Femur (tissue), 1 donor: ENCODE measurements at regions not wholly inside any gene's neighbourhood (a gene's known extent, or its start where the extent isn't known, plus 50 kb on each side); places are given as distances from the start of the nearest gene placed in this dataset.
"Not testable (repeated sequence)": the region's sequence is repeated elsewhere in the genome, so short reads cannot be mapped to it uniquely, and the experiment has no call there.

Experiments
- DNase-seq: peaks from one replicate; pipeline ENCODE4 v3.0.0-alpha.2; 2017

DNA sequence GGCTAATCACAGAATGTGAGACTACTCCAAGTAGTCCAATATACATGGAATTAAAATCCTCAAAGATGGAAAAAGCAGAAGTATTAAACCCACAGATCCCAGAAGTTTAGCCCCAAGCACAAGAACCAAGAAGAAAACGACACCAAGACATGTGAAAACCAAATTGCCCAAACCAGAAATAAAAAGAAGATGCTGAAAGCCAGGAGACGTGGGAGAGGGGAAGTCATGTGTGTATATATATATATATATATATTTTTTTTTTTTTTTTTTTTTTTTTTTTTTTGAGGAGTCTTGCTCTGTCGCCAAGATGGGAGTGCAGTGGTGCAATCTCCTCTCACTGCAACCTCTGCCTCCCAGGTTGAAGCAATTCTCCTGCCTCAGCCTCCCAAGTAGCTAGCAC is 376.9 kb upstream of the FRG1 start:
- not testable (repeated sequence) for DNase-seq

DNA sequence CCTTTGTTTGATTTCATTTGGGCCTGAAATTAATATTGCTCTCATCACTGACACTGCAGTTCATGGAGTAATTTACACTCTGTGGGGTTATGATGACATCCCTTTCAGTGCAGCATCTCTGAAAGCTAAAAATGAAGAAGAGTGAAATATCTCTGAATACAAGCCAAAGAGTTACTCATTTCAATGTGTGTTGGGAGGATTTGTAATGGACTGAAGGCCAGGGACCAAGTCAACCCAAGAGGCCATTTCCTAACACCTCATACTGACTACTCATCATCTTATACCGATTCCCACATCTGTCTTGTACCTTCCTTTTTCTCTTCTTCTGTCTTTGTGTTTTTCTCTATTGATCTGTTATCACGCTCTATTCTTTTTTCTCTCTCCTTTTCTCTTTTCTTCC is 374.4 kb upstream of the FRG1 start:
- not testable (repeated sequence) for DNase-seq

- DNase-seq = not testable (repeated sequence)
Observed at GRCh38 chr4:189566900-189567299, 373.8 kb upstream of the FRG1 start.

DNA sequence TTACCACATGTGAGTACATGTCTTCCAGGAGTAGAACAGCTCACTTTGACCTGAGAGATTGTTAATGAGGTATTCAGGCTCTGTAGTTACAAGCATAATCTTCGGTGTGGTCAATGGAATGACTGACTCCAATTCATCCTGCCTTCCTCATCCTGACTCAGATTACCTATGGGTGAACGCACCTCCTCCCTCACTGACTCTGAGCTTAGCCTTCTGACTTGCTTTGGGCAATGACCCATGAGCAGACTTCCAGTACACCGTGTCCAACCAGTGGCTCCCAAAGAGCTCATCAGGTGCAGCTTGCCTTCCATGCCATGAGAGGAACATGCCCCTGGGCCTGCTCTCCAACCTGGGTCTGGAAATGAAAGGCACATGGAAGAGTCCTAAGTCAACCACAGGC is 361.0 kb upstream of the FRG1 start:
- not testable (repeated sequence) for DNase-seq

- peak; percentile 57 for DNase-seq
Observed at GRCh38 chr4:189586908-189587632, 353.6 kb upstream of the FRG1 start.

GRCh38 chr4:189589201-189589600 is 351.5 kb upstream of the FRG1 start:
- not testable (repeated sequence) for DNase-seq

DNA sequence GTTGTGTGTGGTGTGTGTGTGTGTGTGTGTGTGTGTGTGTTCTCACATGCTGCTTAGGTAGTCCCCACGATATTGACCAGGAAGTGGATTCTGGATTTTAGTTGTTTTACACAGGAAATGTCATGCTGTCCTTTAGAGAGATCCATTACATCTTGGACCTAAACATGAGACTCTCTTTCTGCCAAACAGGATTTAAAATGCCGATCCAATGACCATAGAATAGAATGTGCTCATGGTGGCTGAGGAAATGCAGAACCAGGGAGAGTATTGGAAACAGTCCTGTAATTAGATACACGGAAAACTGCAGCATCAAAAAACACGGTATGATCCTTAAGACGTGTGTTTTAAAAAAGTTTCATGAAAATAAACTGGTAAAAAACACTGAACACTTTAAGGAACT is 347.8 kb upstream of the FRG1 start:
- DNase-seq = no peak

DNA sequence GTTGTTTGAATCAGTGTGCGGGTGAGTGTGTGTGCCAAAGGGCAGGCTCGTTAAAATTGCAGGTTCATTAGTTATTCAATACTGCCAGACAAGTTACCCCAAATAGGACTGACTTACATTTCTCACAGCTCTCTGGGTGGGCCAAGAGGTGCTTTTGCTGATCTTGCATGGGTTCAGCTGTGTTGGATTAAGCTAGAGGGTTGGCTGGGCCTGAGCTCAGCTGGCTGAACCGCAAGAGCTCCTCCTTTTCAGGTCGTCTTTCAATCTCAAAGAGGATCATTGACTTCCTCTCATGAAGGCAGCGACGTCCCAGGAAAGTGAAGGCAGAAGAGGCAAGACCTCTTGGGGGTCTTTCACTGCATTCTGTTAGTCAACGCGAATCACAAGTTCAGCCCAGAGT is 343.3 kb upstream of the FRG1 start:
- no peak for DNase-seq

DNA sequence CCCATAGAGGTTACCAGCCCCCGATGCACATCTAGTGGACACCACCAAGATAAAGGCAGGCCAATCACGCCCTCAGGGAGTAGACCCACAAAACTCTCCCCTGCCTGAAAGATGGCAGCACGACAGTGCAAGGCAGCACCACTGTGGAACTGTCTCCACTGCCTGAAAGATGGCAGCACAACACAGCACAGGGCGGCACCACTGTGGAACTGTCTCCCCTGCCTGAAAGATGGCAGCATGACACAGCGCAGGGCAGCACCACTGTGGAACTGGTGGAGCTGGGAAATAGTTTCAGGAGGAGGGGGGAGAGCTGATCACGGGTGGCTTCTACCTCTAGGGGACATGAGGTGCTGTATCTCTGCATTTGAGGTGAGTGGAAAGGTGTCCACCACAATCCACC is 340.4 kb upstream of the FRG1 start:
- no peak for DNase-seq

DNA sequence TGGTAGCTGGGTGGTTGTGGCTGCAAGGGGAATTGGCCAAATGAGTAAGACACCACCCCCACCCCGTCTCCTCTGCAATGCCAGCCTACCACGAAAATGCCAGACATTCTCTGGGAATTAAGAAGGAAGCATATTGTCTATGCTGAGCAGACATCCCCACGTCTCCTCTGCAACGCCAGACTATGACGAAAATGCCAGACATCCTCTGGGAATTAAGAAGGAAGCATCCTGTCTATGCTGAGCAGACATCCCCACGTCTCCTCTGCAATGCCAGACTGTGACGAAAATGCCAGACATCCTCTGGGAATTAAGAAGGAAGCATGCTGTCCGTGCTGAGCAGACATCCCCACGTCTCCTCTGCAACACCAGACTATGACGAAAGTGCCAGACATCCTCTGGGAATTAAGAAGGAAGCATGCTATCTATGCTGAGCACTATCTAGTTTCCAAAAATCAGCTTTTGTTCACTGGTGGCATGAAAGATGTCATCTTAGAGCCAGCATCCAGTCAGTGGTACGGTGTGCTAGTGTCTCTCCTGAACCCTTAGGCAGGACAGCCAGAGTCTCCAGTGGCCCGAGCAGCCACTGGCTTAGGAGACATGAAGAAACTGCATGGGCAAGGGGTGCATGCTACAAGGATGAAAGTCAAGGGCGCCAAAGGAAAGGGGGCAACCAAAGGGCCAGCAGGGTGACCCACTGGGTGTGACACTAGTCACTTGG is 339.8 kb upstream of the FRG1 start:
- DNase-seq = no peak

DNA sequence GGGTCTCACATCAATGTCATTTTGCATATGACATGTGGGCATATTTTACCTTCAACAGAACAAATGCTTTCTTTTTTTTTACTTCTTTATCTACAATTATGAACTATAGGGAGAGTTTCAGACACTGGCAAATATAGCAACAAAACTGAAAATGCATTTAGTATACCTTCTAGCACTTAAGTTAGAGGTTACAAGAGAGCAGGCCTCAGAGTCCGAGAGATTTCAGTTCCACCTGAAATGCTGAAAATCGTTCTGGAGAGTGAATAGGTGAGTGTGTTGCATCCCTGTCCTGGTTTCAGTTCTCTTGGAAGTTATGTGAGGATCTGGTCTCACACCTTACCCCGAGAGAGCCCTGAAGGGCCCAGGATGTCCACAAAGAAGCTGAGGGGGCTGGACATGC is 337.8 kb upstream of the FRG1 start:
- DNase-seq = not testable (repeated sequence)

GRCh38 chr4:189610571-189610970 is 330.1 kb upstream of the FRG1 start:
- DNase-seq = not testable (repeated sequence)

- peak; percentile 41 for DNase-seq
Observed at GRCh38 chr4:189613207-189613606, 327.5 kb upstream of the FRG1 start.

DNA sequence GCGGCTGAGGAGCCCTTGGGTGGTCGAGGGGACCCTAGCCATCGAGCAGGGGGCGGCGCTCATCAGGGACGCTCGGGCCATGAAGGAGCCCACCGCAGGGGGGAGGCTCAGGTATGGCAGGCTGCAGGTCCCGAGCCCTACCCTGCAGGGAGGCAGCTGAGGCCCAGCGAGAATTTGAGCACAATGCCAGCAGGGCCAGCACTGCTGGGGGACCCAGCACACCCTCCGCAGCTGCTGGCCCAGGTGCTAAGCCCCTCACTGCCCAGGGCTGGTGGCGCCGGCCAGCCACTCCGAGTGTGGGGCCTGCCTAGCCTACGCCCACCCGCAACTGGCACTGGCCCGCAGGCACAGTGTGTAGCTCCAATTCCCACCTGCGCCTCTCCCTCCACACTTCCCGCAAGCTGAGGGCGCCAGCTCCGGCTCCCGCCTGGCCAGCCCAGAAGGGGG is 325.4 kb upstream of the FRG1 start:
- DNase-seq = no peak

GRCh38 chr4:189617741-189618140 is 322.9 kb upstream of the FRG1 start:
- not testable (repeated sequence) for DNase-seq

GRCh38 chr4:189619441-189620250 is 321.0 kb upstream of the FRG1 start:
- DNase-seq = not testable (repeated sequence)

DNA sequence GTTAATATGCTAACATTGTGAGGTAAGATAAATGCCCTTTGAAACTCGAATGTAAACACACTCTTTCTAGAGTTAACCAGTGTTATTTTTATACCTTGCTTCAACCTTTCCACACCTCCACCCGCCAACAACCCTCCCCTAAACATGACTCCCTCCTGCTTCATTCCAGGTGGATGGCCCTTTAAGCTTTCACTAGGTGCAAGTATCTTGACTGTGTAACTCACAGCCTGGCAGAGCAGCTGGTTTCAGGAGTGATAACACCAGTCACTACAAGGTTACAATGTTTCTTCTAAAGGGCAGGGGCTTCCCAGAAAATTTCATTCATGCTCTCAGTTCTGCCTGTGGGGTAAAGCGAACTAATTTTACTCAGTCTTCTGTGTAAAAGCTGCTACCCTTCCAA is 318.1 kb upstream of the FRG1 start:
- not testable (repeated sequence) for DNase-seq

GRCh38 chr4:189627041-189627440 is 313.6 kb upstream of the FRG1 start:
- DNase-seq = not testable (repeated sequence)

- not testable (repeated sequence) for DNase-seq
Observed at GRCh38 chr4:189629733-189630132, 310.9 kb upstream of the FRG1 start.

DNA sequence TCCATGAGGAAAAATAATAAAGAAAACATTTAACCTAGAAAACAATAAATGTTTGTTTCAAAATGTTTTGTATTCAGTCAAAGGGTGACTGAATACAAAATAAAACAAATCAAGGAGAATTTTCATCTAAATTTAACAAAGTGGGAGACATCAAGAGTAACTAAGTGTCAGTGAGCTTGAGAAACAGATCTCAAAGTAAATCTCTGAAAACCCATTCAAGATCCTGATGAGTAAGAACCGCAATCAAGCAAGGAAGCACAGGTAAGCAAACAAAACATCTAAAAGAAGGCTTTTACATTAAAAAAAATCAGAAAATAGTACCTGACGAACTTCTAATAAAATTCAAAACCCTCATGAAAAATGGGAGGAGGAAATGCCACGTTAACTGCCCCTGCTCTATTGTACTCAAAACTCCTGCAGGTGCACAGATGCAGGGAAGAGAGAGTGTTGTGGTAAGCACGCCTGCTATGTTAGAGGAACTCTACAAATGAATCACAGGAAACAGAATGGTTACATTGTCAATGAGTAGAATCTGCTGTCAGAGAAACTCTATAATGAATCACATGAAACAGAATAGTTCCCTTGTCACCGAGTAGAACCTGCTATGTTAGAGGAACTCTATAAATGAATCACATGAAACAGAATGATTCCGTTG is 309.6 kb upstream of the FRG1 start:
- DNase-seq = not testable (repeated sequence)

DNA sequence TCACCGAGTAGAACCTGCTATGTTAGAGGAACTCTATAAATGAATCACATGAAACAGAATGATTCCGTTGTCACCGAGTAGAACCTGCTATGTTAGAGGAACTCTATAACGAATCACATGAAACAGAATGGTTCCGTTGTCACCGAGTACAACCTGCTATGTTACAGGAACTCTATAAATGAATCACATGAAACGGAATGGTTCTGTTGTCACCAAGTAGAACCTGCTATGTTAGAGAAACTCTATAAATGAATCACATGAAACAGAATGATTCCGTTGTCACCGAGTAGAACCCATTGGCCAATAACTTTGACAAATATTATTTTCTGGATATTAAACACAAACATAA is 309.1 kb upstream of the FRG1 start:
- not testable (repeated sequence) for DNase-seq

GRCh38 chr4:189650436-189650835 is 290.2 kb upstream of the FRG1 start:
- DNase-seq = not testable (repeated sequence)

GRCh38 chr4:189653130-189653653 is 287.5 kb upstream of the FRG1 start:
- not testable (repeated sequence) for DNase-seq
